SU-DHL-6 (cell line): ENCODE measurements at regions not wholly inside any gene's neighbourhood (a gene's known extent, or its start where the extent isn't known, plus 50 kb on each side); places are given as distances from the start of the nearest gene placed in this dataset.

ENCODE experiments used
- H2AFZ ChIP-seq: fragments of 200-600 bp; sonication (generic); 2 replicates; pipeline ENCODE4 v1.6.1; 2014; ENCODE audit warnings: low read depth, mild to moderate bottlenecking, moderate library complexity, mixed read lengths, antibody characterized with exemption, low read length; ENCODE audit not compliant: severe bottlenecking
- H3F3A ChIP-seq: fragments of 200-600 bp; shearing (Covaris generic); 2 replicates; pipeline ENCODE4 v1.6.0; 2016; ENCODE audit warnings: antibody characterized with exemption, mild to moderate bottlenecking; ENCODE audit not compliant: insufficient read depth
- H3K27ac ChIP-seq: fragments of 200-600 bp; sonication (generic); 2 replicates; pipeline ENCODE4 v1.5.1; 2016; ENCODE audit warnings: low read depth, mild to moderate bottlenecking, low read length, moderate library complexity, mixed read lengths
- H3K27me3 ChIP-seq: fragments of 200-600 bp; sonication (generic), shearing (Covaris generic); 2 replicates; pipeline ENCODE4 v1.6.0; 2014; ENCODE audit warnings: mild to moderate bottlenecking, low read length
- H3K36me3 ChIP-seq: fragments of 200-600 bp; sonication (generic); 2 replicates; pipeline ENCODE4 v1.6.1; 2014; ENCODE audit warnings: mild to moderate bottlenecking, low read length, mixed read lengths
- H3K4me2 ChIP-seq: fragments of 300-600, 200-600 bp; shearing (Covaris generic), sonication (generic); 2 replicates; pipeline ENCODE4 v1.6.0; 2014; ENCODE audit warnings: low read length, low read depth, mild to moderate bottlenecking; ENCODE audit not compliant: poor library complexity, severe bottlenecking
- H3K4me3 ChIP-seq: fragments of 200-600 bp; sonication (generic); 2 replicates; pipeline ENCODE4 v1.5.1; 2014; ENCODE audit warnings: antibody characterized with exemption, low read length, mild to moderate bottlenecking, mixed read lengths; ENCODE audit not compliant: insufficient read depth, poor library complexity, severe bottlenecking
- H3K79me2 ChIP-seq: fragments of 200-600 bp; sonication (generic); 2 replicates; pipeline ENCODE4 v1.6.1; 2014; ENCODE audit warnings: mild to moderate bottlenecking, low read length, moderate library complexity; ENCODE audit not compliant: insufficient read depth
- H3K9ac ChIP-seq: fragments of 200-600 bp; sonication (generic); 2 replicates; pipeline ENCODE4 v1.7.0; 2014; ENCODE audit warnings: mild to moderate bottlenecking, low read length
- H3K9me2 ChIP-seq: fragments of 200-600 bp; sonication (generic); replicated peaks from 2 replicates; pipeline ENCODE4 v1.6.1; 2014; ENCODE audit warnings: low read length; ENCODE audit not compliant: insufficient read depth
- H3K9me3 ChIP-seq: fragments of 200-600 bp; sonication (generic); 2 replicates; pipeline ENCODE4 v1.6.1; 2014; ENCODE audit warnings: low read length, mixed read lengths; ENCODE audit not compliant: insufficient read depth
- H4K20me1 ChIP-seq: fragments of 200-600 bp; sonication (generic); 2 replicates; pipeline ENCODE4 v1.6.1; 2014; ENCODE audit warnings: low read depth, mild to moderate bottlenecking, antibody characterized with exemption, low read length, moderate library complexity, mixed read lengths
- CTCF ChIP-seq: fragments of 200-600 bp; sonication (generic); IDR thresholded peaks from one replicate; pipeline ENCODE4 v1.5.1; 2017; ENCODE audit warnings: antibody characterized with exemption, mild to moderate bottlenecking, low read length, moderate library complexity; ENCODE audit not compliant: insufficient read depth, poor library complexity, severe bottlenecking
- EZH2phosphoT487 ChIP-seq: fragments of 200-600 bp; sonication (generic), shearing (Covaris generic); conservative IDR thresholded peaks from 2 replicates; pipeline ENCODE4 v1.6.1; 2018; ENCODE audit warnings: mild to moderate bottlenecking, antibody characterized with exemption, low read length, moderate library complexity, mixed read lengths

GRCh38 chr16:79466111-79466510 is 134.4 kb downstream of the MAF start:
- TF ChIP-seq EZH2phosphoT487 = no peak
- TF ChIP-seq CTCF = no peak
- peaks cover 5% of the 10 kb centered on the region; the same call in 1 of the 2 replicates for H3K9me3 ChIP-seq

GRCh38 chr16:79463841-79464240 is 136.7 kb downstream of the MAF start:
- Histone ChIP-seq H3K4me2 (no peak overlapping the region), H3K79me2 (no peaks in the 10 kb centered on the region), H3K9me2 (no peaks in the 10 kb centered on the region; the same call in 1 of the 2 replicates), H3K36me3 (no peaks in the 10 kb centered on the region), H2AFZ (no peak overlapping the region), H3F3A (no peaks in the 10 kb centered on the region), H3K27ac (no peak overlapping the region), H4K20me1 (no peaks in the 10 kb centered on the region), H3K4me3 (no peak overlapping the region), H3K9me3 (peaks cover 5% of the 10 kb centered on the region; the same call in 1 of the 2 replicates), H3K27me3 (no peaks in the 10 kb centered on the region), H3K9ac (no peak overlapping the region)
- TF ChIP-seq EZH2phosphoT487 (no peak), CTCF (no peak)

More at GRCh38 chr16:79466111-79466510, 134.4 kb downstream of the MAF start:
- no peaks in the 10 kb centered on the region for H3K27me3 ChIP-seq
- no peaks in the 10 kb centered on the region for H3F3A ChIP-seq
- H4K20me1 ChIP-seq = no peaks in the 10 kb centered on the region
- H3K9ac ChIP-seq = no peak overlapping the region
- H2AFZ ChIP-seq = no peak overlapping the region
- H3K4me3 ChIP-seq = no peak overlapping the region
- no peak overlapping the region for H3K27ac ChIP-seq
- no peaks in the 10 kb centered on the region; the same call in 1 of the 2 replicates for H3K9me2 ChIP-seq
- H3K4me2 ChIP-seq = no peak overlapping the region
- H3K36me3 ChIP-seq = no peaks in the 10 kb centered on the region
- H3K79me2 ChIP-seq = no peaks in the 10 kb centered on the region

GRCh38 chr16:79456036-79456435 is 144.5 kb downstream of the MAF start:
- Histone ChIP-seq H3K79me2 (no peaks in the 10 kb centered on the region), H3K36me3 (no peaks in the 10 kb centered on the region), H3K9me3 (no peaks in the 10 kb centered on the region), H4K20me1 (no peaks in the 10 kb centered on the region), H3F3A (no peaks in the 10 kb centered on the region), H3K9ac (no peak overlapping the region), H3K4me3 (no peak overlapping the region), H3K27me3 (no peaks in the 10 kb centered on the region), H3K4me2 (no peak overlapping the region), H3K27ac (no peak overlapping the region), H2AFZ (no peak overlapping the region), H3K9me2 (no peaks in the 10 kb centered on the region)
- TF ChIP-seq EZH2phosphoT487 (no peak), CTCF (no peak)
